ENCODE measurements at regions not wholly inside any gene's neighbourhood (a gene's known extent, or its start where the extent isn't known, plus 50 kb on each side); places are given as distances from the start of the nearest gene placed in this dataset.
A peak's percentile ranks its signal among the peaks of the same experiment; 100 is the strongest.

DNA sequence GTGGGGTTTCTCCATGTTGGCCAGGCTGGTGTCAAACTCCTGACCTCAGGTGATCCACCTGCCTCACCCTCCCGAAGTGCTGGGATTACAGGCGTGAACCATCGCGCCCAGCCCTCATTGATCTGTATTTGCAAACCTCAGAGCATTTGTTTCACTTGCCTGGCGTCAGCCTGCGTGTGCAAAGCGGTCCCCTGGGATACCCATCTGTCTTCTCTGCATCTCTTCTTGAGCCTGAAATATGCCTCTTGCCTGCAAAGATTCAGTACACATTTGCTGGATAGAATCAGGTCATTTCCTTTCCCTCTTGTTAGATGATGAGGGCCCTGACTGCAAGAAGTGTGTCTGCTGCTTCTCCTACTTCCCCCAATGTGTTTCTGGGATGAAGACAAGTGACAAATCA lies 1291.0 kb downstream of the TBC1D22A start:
- H3K79me2 ChIP-seq (ENCODE audit: low read length), result no peaks in the 10 kb centered on the region
- H4K20me1 ChIP-seq (ENCODE audit: insufficient read depth, low read depth, low read length), result no peaks in the 10 kb centered on the region
- DNase-seq, result peak; percentile 78
- H3K9me2 ChIP-seq (replicated peaks; ENCODE audit: insufficient read depth, low read length), result no peaks in the 10 kb centered on the region
- no peaks in the 10 kb centered on the region for H3K9me3 ChIP-seq (ENCODE audit: low read length)
- peaks cover 13% of the 10 kb centered on the region for H3K4me1 ChIP-seq (ENCODE audit: low read length)
- no peak overlapping the region for H3K9ac ChIP-seq (ENCODE audit: low read length)
- no peaks in the 10 kb centered on the region for H3K27me3 ChIP-seq (ENCODE audit: low read length)
- H3K27ac ChIP-seq (ENCODE audit: low read length), result no peak overlapping the region
- no peak overlapping the region for H2AFZ ChIP-seq (ENCODE audit: low read length)
- H3K4me2 ChIP-seq (ENCODE audit: low read depth, low read length, poor library complexity, severe bottlenecking), result peak overlapping the region; percentile 46
- no peak overlapping the region for H3K4me3 ChIP-seq (ENCODE audit: low read length)
- no peaks in the 10 kb centered on the region for H3K36me3 ChIP-seq (ENCODE audit: insufficient read depth, low read length)

DNA sequence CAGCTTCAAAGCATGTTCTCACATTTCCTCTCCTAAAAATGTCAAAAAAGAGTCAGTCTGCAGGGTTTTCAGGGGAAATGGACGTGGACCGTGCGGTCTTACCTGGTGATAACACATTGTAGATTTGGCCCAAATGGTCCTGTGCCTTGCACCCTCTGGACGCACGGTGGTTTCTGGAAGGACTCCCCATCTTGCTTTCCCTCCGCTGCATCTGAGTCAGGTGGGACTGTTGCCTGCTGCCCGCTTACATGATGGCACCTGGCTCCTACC lies 1290.1 kb downstream of the TBC1D22A start:
- H3K79me2 ChIP-seq (ENCODE audit: low read length), result no peaks in the 10 kb centered on the region
- no peak overlapping the region for H3K4me2 ChIP-seq (ENCODE audit: low read depth, low read length, poor library complexity, severe bottlenecking)
- H3K27ac ChIP-seq (ENCODE audit: low read length), result no peak overlapping the region
- no peaks in the 10 kb centered on the region for H3K9me2 ChIP-seq (replicated peaks; ENCODE audit: insufficient read depth, low read length)
- H3K36me3 ChIP-seq (ENCODE audit: insufficient read depth, low read length), result no peaks in the 10 kb centered on the region
- H3K9me3 ChIP-seq (ENCODE audit: low read length), result no peaks in the 10 kb centered on the region
- no peaks in the 10 kb centered on the region for H3K27me3 ChIP-seq (ENCODE audit: low read length)
- H2AFZ ChIP-seq (ENCODE audit: low read length), result no peak overlapping the region
- no peak for DNase-seq
- H3K9ac ChIP-seq (ENCODE audit: low read length), result no peak overlapping the region
- H4K20me1 ChIP-seq (ENCODE audit: insufficient read depth, low read depth, low read length), result no peaks in the 10 kb centered on the region
- H3K4me1 ChIP-seq (ENCODE audit: low read length), result peaks cover 13% of the 10 kb centered on the region
- no peak overlapping the region for H3K4me3 ChIP-seq (ENCODE audit: low read length)

DNA sequence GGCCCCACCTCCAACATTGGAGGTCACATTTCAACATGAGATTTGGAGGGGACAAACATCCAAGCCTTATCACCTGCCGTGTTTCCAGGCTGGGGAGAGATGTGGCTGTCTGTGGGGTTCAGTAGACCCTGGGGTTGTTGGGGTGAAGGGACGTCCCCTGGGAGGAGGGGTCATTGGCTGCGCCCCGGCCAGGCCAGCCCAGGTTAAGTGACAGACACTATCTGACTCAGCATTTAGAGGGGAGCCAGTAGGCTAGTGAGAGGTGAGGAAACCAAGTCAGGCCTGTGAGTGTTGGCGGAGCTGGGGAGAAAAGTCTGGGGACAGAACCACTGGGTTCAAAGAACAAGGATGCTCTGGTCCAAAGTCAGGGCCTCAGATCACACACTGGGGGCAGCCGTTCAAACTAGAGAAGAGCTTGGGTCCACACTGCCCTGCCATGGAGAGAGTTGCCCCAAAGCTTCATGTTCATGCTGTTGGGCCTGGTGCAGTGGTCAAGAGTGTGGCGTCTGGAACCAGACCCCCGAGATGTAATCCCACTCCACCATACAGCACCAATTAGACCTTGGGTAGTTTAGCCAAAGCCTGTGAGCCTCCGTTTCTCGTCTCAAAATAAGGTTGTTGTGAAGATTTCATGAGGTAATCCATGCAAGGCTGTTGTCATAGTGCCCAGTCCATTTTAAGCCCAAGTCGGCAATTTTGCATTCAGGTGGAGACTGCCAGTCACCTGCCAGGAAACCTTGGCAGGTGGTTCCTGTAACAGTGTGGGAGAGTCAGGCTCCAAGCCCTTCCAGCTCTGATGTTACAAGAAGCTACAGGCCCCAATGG lies 1289.6 kb downstream of the TBC1D22A start:
- DNase-seq, result no peak
- Histone ChIP-seq H3K4me3 (ENCODE audit: low read length) (no peak overlapping the region), H3K27ac (ENCODE audit: low read length) (no peak overlapping the region), H3K36me3 (ENCODE audit: insufficient read depth, low read length) (no peaks in the 10 kb centered on the region), H3K9me3 (ENCODE audit: low read length) (no peaks in the 10 kb centered on the region), H3K27me3 (ENCODE audit: low read length) (no peaks in the 10 kb centered on the region), H3K9me2 (replicated peaks; ENCODE audit: insufficient read depth, low read length) (no peaks in the 10 kb centered on the region), H4K20me1 (ENCODE audit: insufficient read depth, low read depth, low read length) (no peaks in the 10 kb centered on the region), H3K4me1 (ENCODE audit: low read length) (peaks cover 13% of the 10 kb centered on the region), H2AFZ (ENCODE audit: low read length) (no peak overlapping the region), H3K79me2 (ENCODE audit: low read length) (no peaks in the 10 kb centered on the region), H3K4me2 (ENCODE audit: low read depth, low read length, poor library complexity, severe bottlenecking) (no peak overlapping the region), H3K9ac (ENCODE audit: low read length) (no peak overlapping the region)

DNA sequence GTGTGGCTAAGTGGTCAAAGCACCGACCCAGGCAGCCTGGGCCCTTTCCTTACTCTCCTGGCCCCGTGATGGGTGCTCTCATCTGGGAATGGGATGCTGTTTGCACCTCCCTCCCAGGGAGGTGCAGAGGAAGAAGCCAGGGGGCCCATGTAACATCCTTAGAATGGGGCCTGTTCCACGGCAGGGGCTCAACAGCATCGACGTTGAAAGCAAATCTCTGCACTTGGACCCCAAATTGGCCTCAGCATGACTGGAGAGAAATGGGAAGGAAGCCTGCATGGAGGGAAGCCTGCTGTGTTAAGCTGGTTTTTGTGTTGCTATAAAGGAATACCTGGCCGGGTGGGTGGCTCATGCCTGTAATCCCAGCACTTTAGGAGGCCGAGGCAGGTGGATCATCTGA lies 1288.4 kb downstream of the TBC1D22A start:
- no peak overlapping the region for H2AFZ ChIP-seq (ENCODE audit: low read length)
- H3K9me3 ChIP-seq (ENCODE audit: low read length), result no peaks in the 10 kb centered on the region
- H3K9me2 ChIP-seq (replicated peaks; ENCODE audit: insufficient read depth, low read length), result no peaks in the 10 kb centered on the region
- no peak overlapping the region for H3K27ac ChIP-seq (ENCODE audit: low read length)
- no peaks in the 10 kb centered on the region for H3K79me2 ChIP-seq (ENCODE audit: low read length)
- H3K36me3 ChIP-seq (ENCODE audit: insufficient read depth, low read length), result no peaks in the 10 kb centered on the region
- H3K4me2 ChIP-seq (ENCODE audit: low read depth, low read length, poor library complexity, severe bottlenecking), result no peak overlapping the region
- H3K9ac ChIP-seq (ENCODE audit: low read length), result no peak overlapping the region
- H3K27me3 ChIP-seq (ENCODE audit: low read length), result no peaks in the 10 kb centered on the region
- H4K20me1 ChIP-seq (ENCODE audit: insufficient read depth, low read depth, low read length), result no peaks in the 10 kb centered on the region
- peaks cover 13% of the 10 kb centered on the region for H3K4me1 ChIP-seq (ENCODE audit: low read length)
- no peak for DNase-seq
- H3K4me3 ChIP-seq (ENCODE audit: low read length), result no peak overlapping the region

DNA sequence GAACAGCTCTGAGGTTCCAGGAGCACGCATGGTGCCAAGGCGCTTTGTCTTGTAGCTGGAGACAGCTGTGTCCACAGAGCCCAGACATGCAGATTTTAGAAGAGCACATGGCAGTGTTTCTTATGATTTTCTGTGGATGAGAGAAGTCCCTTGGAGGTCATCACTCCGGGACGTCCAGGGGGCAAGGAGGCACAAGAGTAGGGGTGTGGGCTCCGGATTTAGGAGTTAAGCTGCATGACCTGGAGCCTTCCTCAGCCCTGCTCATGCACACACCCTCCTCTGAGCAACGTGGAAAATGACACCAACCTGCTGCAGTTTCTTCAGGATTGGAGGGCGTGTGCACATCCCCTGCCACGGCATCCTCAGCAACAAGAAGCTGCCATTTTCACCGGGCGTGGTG lies 1286.7 kb downstream of the TBC1D22A start:
- Histone ChIP-seq H3K9ac (ENCODE audit: low read length) (no peak overlapping the region), H3K4me2 (ENCODE audit: low read depth, low read length, poor library complexity, severe bottlenecking) (no peak overlapping the region), H3K9me3 (ENCODE audit: low read length) (no peaks in the 10 kb centered on the region), H3K27me3 (ENCODE audit: low read length) (no peaks in the 10 kb centered on the region), H3K79me2 (ENCODE audit: low read length) (no peaks in the 10 kb centered on the region), H3K4me3 (ENCODE audit: low read length) (no peak overlapping the region), H4K20me1 (ENCODE audit: insufficient read depth, low read depth, low read length) (no peaks in the 10 kb centered on the region), H3K9me2 (replicated peaks; ENCODE audit: insufficient read depth, low read length) (no peaks in the 10 kb centered on the region), H3K27ac (ENCODE audit: low read length) (no peak overlapping the region), H3K36me3 (ENCODE audit: insufficient read depth, low read length) (no peaks in the 10 kb centered on the region), H2AFZ (ENCODE audit: low read length) (no peak overlapping the region), H3K4me1 (ENCODE audit: low read length) (peaks cover 11% of the 10 kb centered on the region)
- no peak for DNase-seq

DNA sequence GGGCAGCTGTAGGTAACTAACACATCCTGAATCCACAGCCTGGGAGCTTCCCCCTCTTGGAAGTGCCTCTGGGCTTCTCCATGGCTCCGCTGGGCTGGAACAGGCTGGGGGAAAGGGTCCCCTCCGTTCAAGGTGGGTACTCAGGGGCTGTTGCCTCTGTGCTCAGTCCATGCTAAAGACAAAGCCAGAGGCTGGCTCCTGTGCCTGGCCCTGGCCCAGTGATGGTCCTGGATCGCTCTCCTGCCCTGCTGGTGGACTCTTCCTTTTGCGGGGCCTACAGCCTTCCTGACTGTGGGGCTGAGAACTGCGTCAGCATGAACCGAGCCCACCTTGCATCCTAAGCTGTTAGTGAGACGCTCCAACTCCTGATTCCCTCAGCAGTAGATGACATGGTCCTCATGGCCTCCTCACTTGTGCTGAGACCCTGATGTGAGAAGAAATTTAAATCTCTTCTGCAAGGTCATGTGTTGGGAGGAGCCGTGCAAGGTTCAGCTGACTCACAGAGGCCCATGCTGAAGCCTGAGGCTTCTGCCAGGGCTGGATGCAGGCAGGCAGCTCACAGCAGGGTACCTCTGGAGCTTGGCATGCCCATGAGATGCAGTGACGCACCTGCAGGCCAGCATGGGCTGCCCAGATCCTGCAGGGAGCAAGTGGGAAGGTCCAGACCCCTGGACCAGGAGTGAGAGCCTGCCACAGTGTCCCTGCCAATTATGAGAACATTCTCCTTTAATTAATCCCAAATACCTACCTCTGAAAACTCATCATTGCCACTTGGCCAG lies 1285.5 kb downstream of the TBC1D22A start:
- no peak overlapping the region for H3K4me2 ChIP-seq (ENCODE audit: low read depth, low read length, poor library complexity, severe bottlenecking)
- no peak overlapping the region for H3K9ac ChIP-seq (ENCODE audit: low read length)
- H3K9me3 ChIP-seq (ENCODE audit: low read length), result no peaks in the 10 kb centered on the region
- no peak for DNase-seq
- no peak overlapping the region for H2AFZ ChIP-seq (ENCODE audit: low read length)
- H3K27ac ChIP-seq (ENCODE audit: low read length), result no peak overlapping the region
- peaks cover 2% of the 10 kb centered on the region; the same call in 1 of the 2 replicates for H3K4me1 ChIP-seq (ENCODE audit: low read length)
- H3K9me2 ChIP-seq (replicated peaks; ENCODE audit: insufficient read depth, low read length), result no peaks in the 10 kb centered on the region
- H3K36me3 ChIP-seq (ENCODE audit: insufficient read depth, low read length), result no peaks in the 10 kb centered on the region
- no peak overlapping the region for H3K4me3 ChIP-seq (ENCODE audit: low read length)
- H4K20me1 ChIP-seq (ENCODE audit: insufficient read depth, low read depth, low read length), result no peaks in the 10 kb centered on the region
- H3K27me3 ChIP-seq (ENCODE audit: low read length), result no peaks in the 10 kb centered on the region
- H3K79me2 ChIP-seq (ENCODE audit: low read length), result no peaks in the 10 kb centered on the region

DNA sequence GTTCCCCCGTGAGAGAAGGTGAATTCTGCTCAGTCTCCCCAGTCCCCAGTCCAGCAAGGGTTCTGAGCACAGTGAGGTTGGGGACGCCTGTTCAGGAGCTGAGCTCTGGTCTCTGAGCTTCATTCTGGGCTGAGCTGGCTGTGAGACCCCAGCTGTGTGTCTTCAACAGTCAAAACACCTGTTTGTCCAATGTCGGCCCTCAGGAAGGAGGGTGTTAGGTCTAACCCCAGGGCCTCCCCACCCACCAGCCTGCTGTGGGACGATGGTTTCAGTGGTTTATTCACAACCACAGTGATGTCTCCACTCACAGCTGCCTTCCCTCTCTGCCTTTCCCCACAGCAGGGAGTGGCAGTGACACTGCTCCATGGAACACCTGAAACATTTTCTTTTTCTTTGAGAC lies 1282.9 kb downstream of the TBC1D22A start:
- DNase-seq, result no peak
- no peak overlapping the region for H3K4me2 ChIP-seq (ENCODE audit: low read depth, low read length, poor library complexity, severe bottlenecking)
- H3K27ac ChIP-seq (ENCODE audit: low read length), result no peak overlapping the region

DNA sequence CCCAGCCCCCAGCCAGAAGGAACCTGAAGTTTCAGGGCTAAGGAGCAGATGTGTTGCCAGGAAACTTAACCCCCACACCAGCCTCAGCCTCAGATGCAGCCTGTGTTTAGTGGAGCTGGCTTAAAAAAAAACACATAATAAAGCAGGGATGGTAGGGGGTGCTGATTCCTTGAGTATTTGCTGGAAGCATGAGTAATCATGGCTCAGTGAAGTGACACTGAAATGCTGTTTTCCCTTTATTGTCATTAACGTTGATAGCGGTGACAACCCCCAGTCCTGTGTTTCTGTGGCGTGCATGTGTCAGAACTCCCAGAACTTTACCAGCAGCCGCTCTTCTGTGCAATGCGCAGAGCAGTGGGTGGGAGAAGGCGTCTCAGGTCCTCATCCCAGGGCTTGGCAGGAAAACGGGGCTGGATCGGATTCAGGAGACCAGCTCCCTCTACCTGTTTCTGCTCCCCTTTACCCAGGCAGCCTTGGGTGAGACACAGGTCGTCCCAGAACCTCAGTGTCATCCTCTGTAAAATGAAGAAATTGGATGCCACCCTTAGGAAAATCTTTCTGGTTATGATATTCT lies 1282.1 kb downstream of the TBC1D22A start:
- Histone ChIP-seq H3K4me1 (ENCODE audit: low read length) (no peaks in the 10 kb centered on the region), H3K36me3 (ENCODE audit: insufficient read depth, low read length) (no peaks in the 10 kb centered on the region), H3K9ac (ENCODE audit: low read length) (no peak overlapping the region), H3K4me3 (ENCODE audit: low read length) (no peak overlapping the region), H3K27ac (ENCODE audit: low read length) (no peak overlapping the region), H3K9me3 (ENCODE audit: low read length) (no peaks in the 10 kb centered on the region), H3K9me2 (replicated peaks; ENCODE audit: insufficient read depth, low read length) (no peaks in the 10 kb centered on the region), H2AFZ (ENCODE audit: low read length) (no peak overlapping the region), H3K79me2 (ENCODE audit: low read length) (no peaks in the 10 kb centered on the region), H4K20me1 (ENCODE audit: insufficient read depth, low read depth, low read length) (no peaks in the 10 kb centered on the region), H3K4me2 (ENCODE audit: low read depth, low read length, poor library complexity, severe bottlenecking) (no peak overlapping the region), H3K27me3 (ENCODE audit: low read length) (no peaks in the 10 kb centered on the region)
- no peak for DNase-seq

More for the DNA sequence above, 1282.9 kb downstream of the TBC1D22A start:
- H3K27me3 ChIP-seq (ENCODE audit: low read length), result no peaks in the 10 kb centered on the region
- H3K4me3 ChIP-seq (ENCODE audit: low read length), result no peak overlapping the region
- no peak overlapping the region for H3K9ac ChIP-seq (ENCODE audit: low read length)
- H3K4me1 ChIP-seq (ENCODE audit: low read length), result no peaks in the 10 kb centered on the region
- no peaks in the 10 kb centered on the region for H3K9me2 ChIP-seq (replicated peaks; ENCODE audit: insufficient read depth, low read length)
- H2AFZ ChIP-seq (ENCODE audit: low read length), result no peak overlapping the region
- no peaks in the 10 kb centered on the region for H4K20me1 ChIP-seq (ENCODE audit: insufficient read depth, low read depth, low read length)
- no peaks in the 10 kb centered on the region for H3K9me3 ChIP-seq (ENCODE audit: low read length)
- H3K36me3 ChIP-seq (ENCODE audit: insufficient read depth, low read length), result no peaks in the 10 kb centered on the region
- no peaks in the 10 kb centered on the region for H3K79me2 ChIP-seq (ENCODE audit: low read length)

Measured in Karpas-422 (cell line).